ENCODE measurements at regions not wholly inside any gene's neighbourhood (a gene's known extent, or its start where the extent isn't known, plus 50 kb on each side); places are given as distances from the start of the nearest gene placed in this dataset.
A peak's percentile ranks its signal among the peaks of the same experiment; 100 is the strongest.

- no peaks in the 10 kb centered on the region for H3K79me2 ChIP-seq (ENCODE audit: control insufficient read depth in 1 of 2, insufficient read depth in 2 of 2, low read length in 2 of 2)
- no peaks in the 10 kb centered on the region for H3K4me1 ChIP-seq (replicated peaks in 1 of 4; ENCODE audit: control insufficient read depth in 3 of 4, insufficient read depth in 4 of 4, low read length in 3 of 4)
- 84% methylated on average over 4 of the region's 4 CpGs; no CpG with 5 or more reads in 1 of the 2 experiments for WGBS, 2 experiments (ENCODE audit: extremely low coverage in 1 of 2, insufficient coverage in 1 of 2, insufficient read length in 1 of 2, insufficient replicate concordance in 2 of 2, low coverage in 1 of 2, low lambda C conversion rate in 2 of 2, missing lambda C conversion rate in 1 of 2)
- ChIA-PET CTCF (ENCODE audit: partially characterized antibody) (no interaction called here), POLR2A (ENCODE audit: partially characterized antibody) (no interaction called here)
- H2AK5ac ChIP-seq (ENCODE audit: low read depth, low read length), result no peak overlapping the region
- H3K18ac ChIP-seq (ENCODE audit: extremely low read depth, low read length), result no peak overlapping the region
- H3K4me3 ChIP-seq (ENCODE audit: extremely low read depth in 1 of 4, insufficient read depth in 2 of 4, low read depth in 3 of 4, low read length in 4 of 4), result no peak overlapping the region
- no peak overlapping the region for H3K56ac ChIP-seq (replicated peaks; ENCODE audit: insufficient read length, low read depth, low read length)
- no peak overlapping the region for H3K4ac ChIP-seq (replicated peaks; ENCODE audit: insufficient read length, low read depth, low read length)
- no peak overlapping the region for H2BK120ac ChIP-seq (replicated peaks; ENCODE audit: low read depth, low read length)
- H2AFZ ChIP-seq (ENCODE audit: low read length), result peak overlapping the region; percentile 80
- no peak overlapping the region for H3K4me2 ChIP-seq (ENCODE audit: insufficient read depth in 1 of 2, low read depth in 2 of 2, low read length in 2 of 2)
- no peak overlapping the region for H2BK12ac ChIP-seq (ENCODE audit: low read depth, low read length)
- TF ChIP-seq CTBP2 (IDR thresholded peaks at IDR 0.05; ENCODE audit: borderline replicate concordance, insufficient read depth, insufficient read length, low read length) (no peak), TBP (IDR thresholded peaks at IDR 0.05; ENCODE audit: low read depth, low read length) (no peak)
- no peaks in the 10 kb centered on the region for H3K23me2 ChIP-seq (ENCODE audit: low read depth, low read length)
- FAIRE-seq, result no peak
- H4K8ac ChIP-seq (ENCODE audit: extremely low read depth, insufficient read depth, low read length), result no peak overlapping the region
- H2BK20ac ChIP-seq (ENCODE audit: low read length), result no peak overlapping the region
- no peak overlapping the region for H2BK5ac ChIP-seq (ENCODE audit: low read depth, low read length)
- H3K27ac ChIP-seq (ENCODE audit: low read depth, low read length), result no peak overlapping the region
- no peak overlapping the region for H3K14ac ChIP-seq (ENCODE audit: insufficient read length)
- no peaks in the 10 kb centered on the region for H3K36me3 ChIP-seq (ENCODE audit: control insufficient read depth in 2 of 4, insufficient read depth in 4 of 4, low read length in 3 of 4)
- H4K5ac ChIP-seq (ENCODE audit: insufficient read length, low read depth, low read length), result no peak overlapping the region
- no peak overlapping the region for H2BK15ac ChIP-seq (ENCODE audit: low read length)
- H4K20me1 ChIP-seq (replicated peaks in 1 of 2; ENCODE audit: control insufficient read depth in 1 of 2, insufficient read depth in 2 of 2, low read length in 2 of 2), result no peaks in the 10 kb centered on the region
- H3K9ac ChIP-seq (replicated peaks in 1 of 4; ENCODE audit: extremely low read depth in 1 of 4, low read depth in 3 of 4, low read length in 3 of 4), result no peak overlapping the region
- no peaks in the 10 kb centered on the region for H3K27me3 ChIP-seq (replicated peaks in 1 of 4; ENCODE audit: control insufficient read depth in 3 of 4, extremely low read depth in 1 of 4, insufficient read depth in 3 of 4, low read length in 3 of 4)
- H4K91ac ChIP-seq (replicated peaks; ENCODE audit: insufficient read length, low read length), result no peak overlapping the region
- DNase-seq (ENCODE audit: low read depth in 1 of 2, low spot score in 2 of 2), result no peak
- no peak overlapping the region for H3K23ac ChIP-seq (ENCODE audit: insufficient read length)
- H3K79me1 ChIP-seq (ENCODE audit: low read depth, low read length), result no peaks in the 10 kb centered on the region
- H3K9me3 ChIP-seq (ENCODE audit: insufficient read depth in 2 of 2, low read depth in 1 of 2, low read length in 1 of 2), result no peaks in the 10 kb centered on the region
These were observed 1532.7 kb downstream of the HACE1 start for GRCh38 chr6:103326760-103327757.

Measured in H1 (cell line).